T-helper 1 cell treated with Interleukin-12 subunit alpha and Interleukin-12 subunit beta and Interleukin-4 antibody, amounts not matched to agents 30 ng/mL and 1 ng/mL, for 36 hours (primary cell): ENCODE measurements at regions not wholly inside any gene's neighbourhood (a gene's known extent, or its start where the extent isn't known, plus 50 kb on each side); places are given as distances from the start of the nearest gene placed in this dataset.
"Not testable (repeated sequence)": the region's sequence is repeated elsewhere in the genome, so short reads cannot be mapped to it uniquely, and the experiment has no call there.

Experiments used
- intact Hi-C: fragments of 100-400 bp; cut with micrococcal nuclease; formaldehyde crosslinking; loops from one replicate; pipeline ENCODE4 v1.15.1; 2024

- intact Hi-C loops, result not testable (repeated sequence)
Measured at GRCh38 chr17:30645875-30646274, 168.7 kb downstream of the GOSR1 start.

GRCh38 chr17:30644713-30645112 lies 167.5 kb downstream of the GOSR1 start:
- intact Hi-C loops, result not testable (repeated sequence)

DNA sequence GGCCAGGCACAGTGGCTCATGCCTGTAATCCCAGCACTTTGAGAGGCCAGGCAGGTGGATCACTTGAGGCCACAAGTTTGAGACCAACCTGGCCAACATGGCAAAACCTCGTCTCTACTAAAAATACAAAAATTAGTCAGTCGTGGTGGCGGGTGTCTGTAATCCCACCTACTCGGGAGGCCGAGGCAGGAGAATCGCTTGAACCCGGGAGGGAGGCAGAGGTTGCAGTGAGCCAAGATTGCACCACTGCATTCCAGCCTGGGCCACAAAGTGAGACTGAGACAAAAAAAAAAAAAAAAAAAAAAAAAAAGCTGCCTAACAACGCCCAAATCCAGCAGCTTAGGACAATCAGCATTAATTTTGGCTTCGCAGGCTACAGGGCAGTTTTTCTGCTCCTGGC lies 167.1 kb downstream of the GOSR1 start:
- intact Hi-C loops, result not testable (repeated sequence)

DNA sequence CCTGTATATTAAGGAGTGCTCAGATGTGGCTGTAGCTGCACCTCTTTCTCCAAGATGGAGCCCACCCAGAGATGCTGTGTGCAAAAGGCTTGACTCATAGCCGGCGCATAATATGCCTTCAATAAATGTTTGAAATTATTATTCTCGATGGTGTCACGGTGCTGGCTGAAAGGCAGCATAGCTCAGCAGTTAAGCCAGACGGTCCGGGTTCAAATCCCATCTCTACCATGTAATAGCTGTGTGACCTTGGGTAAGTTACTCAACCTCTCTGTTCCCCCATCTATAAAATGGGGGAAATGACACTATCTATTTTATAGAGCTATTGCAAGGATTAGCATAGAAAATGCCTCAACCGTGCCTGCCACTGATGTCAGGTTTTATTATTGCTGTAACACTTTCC lies 164.2 kb downstream of the GOSR1 start:
- intact Hi-C loops, result not testable (repeated sequence)

DNA sequence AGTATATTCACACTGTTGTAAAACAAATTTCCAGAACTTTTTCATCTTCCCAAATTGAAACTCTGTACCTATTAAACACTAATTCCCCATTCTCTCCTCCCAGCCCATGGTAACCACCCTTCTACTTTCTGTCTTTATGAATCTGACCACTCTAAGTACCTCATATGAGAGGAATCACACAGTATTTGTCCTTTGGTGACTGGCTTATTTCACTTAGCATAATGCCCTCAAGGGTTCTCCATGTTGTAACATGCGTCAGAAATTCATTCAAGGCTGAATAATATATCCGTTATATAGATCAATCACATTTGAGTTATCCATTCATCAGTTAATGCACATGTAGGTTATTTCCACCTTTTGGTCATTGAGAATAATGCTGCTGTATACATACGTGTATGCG lies 162.2 kb downstream of the GOSR1 start:
- intact Hi-C loops, result not testable (repeated sequence)

DNA sequence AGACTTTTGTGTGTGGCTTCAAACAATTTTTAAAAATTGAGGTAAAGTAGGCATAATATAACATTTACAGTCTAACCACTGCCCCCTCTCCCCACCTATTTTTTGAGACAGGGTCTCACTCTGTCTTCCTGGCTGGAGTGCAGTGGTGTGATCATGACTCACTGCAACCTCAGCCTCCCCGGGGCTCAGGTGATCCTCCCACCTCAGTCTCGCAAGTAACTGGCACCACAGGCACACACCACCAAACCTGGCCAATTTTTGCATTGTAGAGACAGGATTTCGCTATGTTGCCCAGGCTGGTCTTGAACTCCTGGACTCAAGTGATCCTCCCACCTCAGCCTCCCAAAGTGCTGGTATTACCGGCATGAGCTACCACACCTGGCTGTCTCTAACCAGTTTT lies 161.8 kb downstream of the GOSR1 start:
- intact Hi-C loops, result not testable (repeated sequence)

DNA sequence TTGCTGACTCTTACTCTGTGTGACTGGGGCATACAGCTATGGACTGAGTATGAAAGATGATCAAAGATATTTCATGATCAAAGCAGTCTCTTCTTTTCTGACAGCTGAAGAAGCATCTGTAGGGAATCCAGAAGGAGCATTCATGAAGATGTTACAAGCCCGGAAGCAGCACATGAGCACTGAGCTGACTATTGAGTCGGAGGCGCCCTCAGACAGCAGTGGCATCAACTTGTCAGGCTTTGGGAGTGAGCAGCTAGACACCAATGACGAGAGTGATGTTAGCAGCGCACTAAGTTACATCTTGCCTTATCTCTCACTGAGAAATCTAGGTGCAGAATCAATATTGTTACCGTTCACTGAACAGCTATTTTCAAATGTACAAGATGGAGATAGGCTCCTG lies 154.4 kb downstream of the GOSR1 start:
- intact Hi-C loops, result not testable (repeated sequence)

GRCh38 chr17:30625380-30625779 lies 148.2 kb downstream of the GOSR1 start:
- intact Hi-C loops, result not testable (repeated sequence)

DNA sequence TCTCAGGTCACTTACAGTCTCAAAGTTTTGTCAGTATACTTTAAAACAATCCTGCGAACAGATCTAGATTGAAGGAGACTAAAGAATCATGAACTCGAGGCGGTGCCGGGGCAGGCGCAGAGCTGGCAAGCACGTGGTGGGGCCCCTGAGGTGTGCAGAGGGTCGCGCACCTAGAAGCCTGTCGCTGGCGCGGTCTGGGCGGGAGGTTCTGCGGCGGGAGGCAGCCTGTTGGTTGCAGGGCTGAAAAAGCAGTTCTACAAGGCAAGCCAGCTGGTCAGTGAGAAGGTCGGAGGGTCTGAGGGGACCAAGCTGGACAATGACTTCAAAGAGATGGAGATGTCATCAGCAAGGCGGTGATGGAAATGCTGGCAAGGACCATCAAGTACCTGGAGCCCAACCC lies 147.0 kb downstream of the GOSR1 start:
- intact Hi-C loops, result not testable (repeated sequence)

GRCh38 chr17:30609682-30610081 lies 132.5 kb downstream of the GOSR1 start:
- intact Hi-C loops, result loop anchor here (10.0 kb wide), 1 partner anchor 215 kb away; the partner anchor contains the start of gene CRLF3

DNA sequence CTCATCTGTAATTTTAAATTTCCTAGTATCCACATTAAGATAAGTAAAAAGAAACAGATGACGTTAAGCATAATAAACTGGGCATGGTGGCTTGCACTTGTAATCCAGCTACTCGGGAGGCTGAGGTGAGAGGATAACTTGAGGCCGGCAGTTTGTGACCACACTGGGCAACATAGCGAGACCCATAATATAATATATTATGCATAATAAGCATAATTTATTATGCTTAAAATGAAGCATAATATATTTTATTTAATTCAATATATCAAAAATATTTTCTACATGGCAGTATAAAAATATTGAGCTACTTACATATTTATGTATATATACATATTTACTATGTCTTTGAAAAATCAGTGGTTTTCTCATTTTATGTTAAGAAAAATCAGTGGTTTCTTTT lies 128.3 kb downstream of the GOSR1 start:
- intact Hi-C loops, result loop anchor here (10.0 kb wide), 1 partner anchor 219 kb away; the partner anchor contains the start of gene CRLF3

GRCh38 chr17:30605027-30605426 lies 127.8 kb downstream of the GOSR1 start:
- intact Hi-C loops, result loop anchor here (10.0 kb wide), 1 partner anchor 220 kb away; the partner anchor contains the start of gene CRLF3

GRCh38 chr17:30602396-30602795 lies 125.2 kb downstream of the GOSR1 start:
- intact Hi-C loops, result loop anchor here (5.0 to 10.0 kb wide), 3 partner anchors 115 to 222 kb away; partner anchors contain the start of genes CRLF3 and GOSR1

GRCh38 chr17:30601984-30602383 lies 124.8 kb downstream of the GOSR1 start:
- intact Hi-C loops, result loop anchor here (5.0 to 10.0 kb wide), 3 partner anchors 115 to 223 kb away; partner anchors contain the start of genes CRLF3 and GOSR1

GRCh38 chr17:30600830-30601494 lies 123.8 kb downstream of the GOSR1 start:
- intact Hi-C loops, result loop anchor here (5.0 to 10.0 kb wide), 3 partner anchors 116 to 224 kb away; partner anchors contain the start of genes CRLF3 and GOSR1

DNA sequence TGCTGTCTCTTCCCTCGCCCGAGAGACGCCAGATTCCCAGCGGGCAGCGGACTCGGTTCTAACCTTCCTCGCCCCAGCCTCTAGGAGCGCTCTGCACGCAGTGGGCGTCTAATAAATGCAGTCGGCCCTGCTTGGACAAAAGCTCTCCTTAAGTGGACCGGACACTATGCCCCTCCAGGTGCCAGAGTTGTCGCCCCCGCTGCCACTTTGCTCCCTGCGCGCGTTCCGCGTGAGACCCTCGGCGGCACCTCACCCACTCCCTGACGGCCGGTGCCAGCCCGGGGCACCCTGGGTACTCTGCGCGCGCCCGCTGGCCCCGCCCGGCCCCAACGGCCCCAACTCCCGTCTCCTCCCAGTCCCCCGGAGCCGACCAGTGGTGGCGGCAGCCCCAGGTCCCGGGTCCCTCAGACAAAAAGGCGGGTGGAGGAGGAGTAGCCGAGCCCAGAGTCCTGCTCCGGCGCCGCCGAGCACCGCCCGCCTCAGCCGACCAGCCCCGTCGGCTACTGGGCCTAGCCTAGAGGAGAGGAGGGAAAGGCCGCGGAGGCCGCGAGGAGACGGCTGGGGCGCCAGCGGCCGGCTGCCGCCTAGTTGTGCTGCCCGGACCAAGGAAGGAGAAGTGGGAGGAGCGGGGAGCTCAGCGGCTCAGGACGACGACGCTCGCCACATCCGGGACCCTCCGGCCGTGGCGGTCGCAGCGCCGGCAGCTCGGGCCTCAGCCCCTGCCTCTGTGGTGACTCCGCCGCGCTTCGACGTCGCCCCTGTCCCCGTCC lies 123.0 kb downstream of the GOSR1 start:
- intact Hi-C loops, result loop anchor here (5.0 to 10.0 kb wide), 3 partner anchors 117 to 225 kb away; partner anchors contain the start of genes CRLF3 and GOSR1

- intact Hi-C loops, result loop anchor here (5.0 to 10.0 kb wide), 3 partner anchors 118 to 225 kb away; partner anchors contain the start of genes CRLF3 and GOSR1
Measured at GRCh38 chr17:30599428-30600059, 122.3 kb downstream of the GOSR1 start.

DNA sequence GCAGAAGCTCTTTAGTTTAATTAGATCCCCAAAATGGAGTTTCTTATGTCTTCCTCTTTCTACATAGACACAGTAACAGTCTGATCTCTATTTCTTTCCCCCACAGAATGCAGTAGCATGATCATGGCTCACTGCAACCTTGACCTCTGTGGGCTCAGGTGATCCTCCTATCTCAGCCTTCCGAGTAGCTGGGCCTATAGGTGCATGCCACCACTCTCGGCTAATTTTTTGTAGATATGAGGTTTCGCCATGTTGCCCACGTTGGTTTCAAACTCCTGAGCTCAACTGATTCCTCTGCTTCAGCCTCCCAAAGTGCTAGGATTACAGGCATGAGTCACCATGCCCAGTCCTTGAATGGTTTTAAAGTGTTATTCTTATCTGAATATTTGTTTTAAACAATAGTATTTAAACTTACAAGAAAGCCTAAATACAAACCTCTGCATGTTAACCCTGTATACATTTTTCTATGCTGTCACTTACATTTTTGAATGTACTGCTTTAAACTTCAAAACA lies 120.6 kb downstream of the GOSR1 start:
- intact Hi-C loops, result no loop called here

DNA sequence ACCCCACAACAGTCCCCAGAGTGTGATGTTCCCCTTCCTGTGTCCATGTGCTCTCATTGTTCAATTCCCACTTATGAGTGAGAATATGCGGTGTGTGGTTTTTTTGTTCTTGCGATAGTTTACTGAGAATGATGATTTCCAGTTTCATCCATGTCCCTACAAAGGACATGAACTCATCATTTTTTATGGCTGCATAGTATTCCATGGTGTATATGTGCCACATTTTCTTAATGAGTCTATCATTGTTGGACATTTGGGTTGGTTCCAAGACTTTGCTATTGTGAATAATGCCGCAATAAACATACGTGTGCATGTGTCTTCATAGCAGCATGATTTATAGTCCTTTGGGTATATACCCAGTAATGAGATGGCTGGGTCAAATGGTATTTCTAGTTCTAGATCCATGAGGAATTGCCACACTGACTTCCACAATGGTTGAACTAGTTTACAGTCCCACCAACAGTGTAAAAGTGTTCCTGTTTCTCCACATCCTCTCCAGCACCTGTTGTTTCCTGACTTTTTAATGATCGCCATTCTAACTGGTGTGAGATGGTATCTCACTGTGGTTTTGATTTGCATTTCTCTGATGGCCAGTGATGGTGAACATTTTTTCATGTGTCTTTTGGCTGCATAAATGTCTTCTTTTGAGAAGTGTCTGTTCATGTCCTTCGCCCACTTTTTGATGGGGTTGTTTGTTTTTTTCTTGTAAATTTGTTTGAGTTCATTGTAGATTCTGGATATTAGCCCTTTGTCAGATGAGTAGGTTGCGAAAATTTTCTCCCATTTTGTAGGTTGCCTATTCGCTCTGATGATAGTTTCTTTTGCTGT lies 120.0 kb downstream of the GOSR1 start:
- intact Hi-C loops, result not testable (repeated sequence)

- intact Hi-C loops, result not testable (repeated sequence)
Measured at GRCh38 chr17:30594953-30595371, 117.8 kb downstream of the GOSR1 start.
